H1 (cell line): ENCODE measurements at regions not wholly inside any gene's neighbourhood (a gene's known extent, or its start where the extent isn't known, plus 50 kb on each side); places are given as distances from the start of the nearest gene placed in this dataset.

Source experiments
- CTCF ChIA-PET: fragments of 300-600 bp; sonication (Branson Sonifier 250); formaldehyde crosslinking; loops from one replicate; lab custom pipeline; 2021; ENCODE audit not compliant: partially characterized antibody; lab: Charles Lee
- POLR2A ChIA-PET: fragments of 300-600 bp; sonication (Branson Sonifier 250); formaldehyde crosslinking; loops from one replicate; lab custom pipeline; 2021; ENCODE audit warnings: inconsistent platforms; ENCODE audit not compliant: partially characterized antibody; lab: Charles Lee
- DNase-seq, 2 experiments: peaks; one replicate each; pipeline versions ENCODE4 v3.0.0 to v3.0.0-alpha.2; 2010 to 2022; ENCODE audit warnings: low spot score in 2 of 2, low read depth in 1 of 2, mixed read lengths in 1 of 2
- FAIRE-seq: peaks from 2 replicates; lab custom pipeline; 2011; peaks lifted over from hg19 to GRCh38; lab: Jason Lieb, UNC
- H2AFZ ChIP-seq: 2 replicates; pipeline ENCODE4 v1.8.1; 2012; ENCODE audit warnings: low read length, inconsistent platforms
- H2AK5ac ChIP-seq: 2 replicates; pipeline ENCODE4 v1.6.1; 2013; ENCODE audit warnings: low read depth, low read length
- H2BK120ac ChIP-seq: replicated peaks from 2 replicates; pipeline ENCODE3; 2013; ENCODE audit warnings: low read depth, low read length, inconsistent platforms
- H2BK12ac ChIP-seq: 2 replicates; pipeline ENCODE4 v1.6.1; 2013; ENCODE audit warnings: low read depth, low read length
- H2BK15ac ChIP-seq: 2 replicates; pipeline ENCODE4 v1.6.1; 2013; ENCODE audit warnings: low read length
- H2BK20ac ChIP-seq: 2 replicates; pipeline ENCODE4 v1.6.1; 2013; ENCODE audit warnings: low read length
- H2BK5ac ChIP-seq: 2 replicates; pipeline ENCODE4 v1.6.1; 2013; ENCODE audit warnings: low read depth, low read length
- H3K14ac ChIP-seq: 2 replicates; pipeline ENCODE4 v1.6.1; 2013; ENCODE audit warnings: inconsistent platforms; ENCODE audit not compliant: insufficient read length
- H3K18ac ChIP-seq: 2 replicates; pipeline ENCODE4 v1.6.1; 2013; ENCODE audit warnings: low read length; ENCODE audit errors: extremely low read depth
- H3K23ac ChIP-seq: 2 replicates; pipeline ENCODE4 v1.6.1; 2013; ENCODE audit warnings: inconsistent platforms; ENCODE audit not compliant: insufficient read length
- H3K23me2 ChIP-seq: 2 replicates; pipeline ENCODE4 v1.6.1; 2013; ENCODE audit warnings: low read depth, low read length
- H3K27ac ChIP-seq: 2 replicates; pipeline ENCODE4 v1.6.1; 2011; ENCODE audit warnings: low read depth, low read length, inconsistent platforms
- H3K27me3 ChIP-seq, 4 experiments: replicated peaks in 1 of 4; 1 replicate in 1 of 4; 2 replicates in 3 of 4; pipeline versions ENCODE4 v1.6.1 to v1.8.1; 2011 to 2013; ENCODE audit warnings: low read length in 3 of 4, mild to moderate bottlenecking in 3 of 4, inconsistent platforms in 2 of 4, mixed read lengths in 2 of 4, moderate library complexity in 1 of 4; ENCODE audit not compliant: control insufficient read depth in 3 of 4, insufficient read depth in 3 of 4; ENCODE audit errors: extremely low read depth in 1 of 4
- H3K36me3 ChIP-seq, 4 experiments: 2 replicates each; pipeline versions ENCODE4 v1.6.1 to v1.8.1; 2011 to 2013; ENCODE audit warnings: mild to moderate bottlenecking in 4 of 4, low read length in 3 of 4, moderate library complexity in 2 of 4, control low read depth in 1 of 4, inconsistent platforms in 1 of 4; ENCODE audit not compliant: insufficient read depth in 4 of 4, control insufficient read depth in 2 of 4
- H3K4ac ChIP-seq: replicated peaks from 2 replicates; pipeline ENCODE3; 2013; ENCODE audit warnings: low read length, low read depth, mixed read lengths, inconsistent platforms; ENCODE audit not compliant: insufficient read length
- H3K4me1 ChIP-seq, 4 experiments: replicated peaks in 1 of 4; 1 replicate in 1 of 4; 2 replicates in 3 of 4; pipeline versions ENCODE4 v1.6.1 to v1.8.1; 2011 to 2013; ENCODE audit warnings: low read length in 3 of 4, inconsistent platforms in 2 of 4, mixed read lengths in 1 of 4; ENCODE audit not compliant: insufficient read depth in 4 of 4, control insufficient read depth in 3 of 4
- H3K4me2 ChIP-seq, 2 experiments: 2 replicates each; pipeline versions ENCODE4 v1.6.1 to v1.8.1; 2011 to 2013; ENCODE audit warnings: low read depth in 2 of 2, low read length in 2 of 2, control low read depth in 1 of 2, inconsistent platforms in 1 of 2, mild to moderate bottlenecking in 1 of 2; ENCODE audit not compliant: insufficient read depth in 1 of 2
- H3K4me3 ChIP-seq, 4 experiments: fragments of 200-600, 300-600 bp in 1 of 4; sonication (generic), shearing (Covaris generic), sonication (Bioruptor Twin) in 1 of 4; 2 replicates each; pipeline versions ENCODE4 v1.5.1 to v1.8.1; 2011 to 2016; ENCODE audit warnings: low read length in 4 of 4, low read depth in 3 of 4, control low read depth in 2 of 4, inconsistent platforms in 2 of 4, mild to moderate bottlenecking in 2 of 4, mixed read lengths in 1 of 4, moderate library complexity in 1 of 4; ENCODE audit not compliant: insufficient read depth in 2 of 4; ENCODE audit errors: extremely low read depth in 1 of 4
- H3K56ac ChIP-seq: replicated peaks from 2 replicates; pipeline ENCODE3; 2013; ENCODE audit warnings: low read depth, mild to moderate bottlenecking, mixed read lengths, low read length, inconsistent platforms; ENCODE audit not compliant: insufficient read length
- H3K79me1 ChIP-seq: 2 replicates; pipeline ENCODE4 v1.6.1; 2013; ENCODE audit warnings: low read depth, low read length, control low read depth
- H3K79me2 ChIP-seq, 2 experiments: 2 replicates each; pipeline versions ENCODE4 v1.6.1 to v1.8.1; 2012 to 2013; ENCODE audit warnings: low read length in 2 of 2, mild to moderate bottlenecking in 2 of 2, inconsistent platforms in 1 of 2; ENCODE audit not compliant: insufficient read depth in 2 of 2, control insufficient read depth in 1 of 2
- H3K9ac ChIP-seq, 4 experiments: replicated peaks in 1 of 4; 1 replicate in 1 of 4; 2 replicates in 3 of 4; pipeline versions ENCODE4 v1.6.1 to v1.8.1; 2011 to 2013; ENCODE audit warnings: low read depth in 3 of 4, low read length in 3 of 4, control low read depth in 2 of 4, mild to moderate bottlenecking in 2 of 4, moderate library complexity in 2 of 4, inconsistent platforms in 1 of 4; ENCODE audit errors: extremely low read depth in 1 of 4
- H3K9me3 ChIP-seq, 2 experiments: 2 replicates each; pipeline versions ENCODE4 v1.6.1 to v1.8.1; 2012 to 2013; ENCODE audit warnings: mild to moderate bottlenecking in 2 of 2, moderate library complexity in 2 of 2, control low read depth in 1 of 2, inconsistent platforms in 1 of 2, low read depth in 1 of 2, low read length in 1 of 2, mixed read lengths in 1 of 2; ENCODE audit not compliant: insufficient read depth in 2 of 2
- H4K20me1 ChIP-seq, 2 experiments: replicated peaks in 1 of 2; 2 replicates each; pipeline versions ENCODE3 to v1.8.1; 2011 to 2013; ENCODE audit warnings: inconsistent platforms in 2 of 2, low read length in 2 of 2, mild to moderate bottlenecking in 1 of 2; ENCODE audit not compliant: insufficient read depth in 2 of 2, control insufficient read depth in 1 of 2
- H4K5ac ChIP-seq: 2 replicates; pipeline ENCODE4 v1.6.1; 2013; ENCODE audit warnings: low read length, low read depth, mixed read lengths, inconsistent platforms; ENCODE audit not compliant: insufficient read length
- H4K8ac ChIP-seq: 2 replicates; pipeline ENCODE4 v1.8.0; 2013; ENCODE audit warnings: mild to moderate bottlenecking, moderate library complexity, low read length, inconsistent platforms; ENCODE audit not compliant: insufficient read depth; ENCODE audit errors: extremely low read depth
- H4K91ac ChIP-seq: replicated peaks from 2 replicates; pipeline ENCODE3; 2013; ENCODE audit warnings: low read length, mixed read lengths, inconsistent platforms; ENCODE audit not compliant: insufficient read length
- BCL11A ChIP-seq, 2 experiments: IDR thresholded peaks; one replicate each; pipeline ENCODE4 v1.6.1; 2011; ENCODE audit warnings: low read depth in 2 of 2, low read length in 2 of 2, mild to moderate bottlenecking in 2 of 2
- CHD2 ChIP-seq: IDR thresholded peaks from 2 replicates; pipeline ENCODE4 v1.6.1; 2012; ENCODE audit warnings: low read length, improper control_type of control experiment
- EZH2 ChIP-seq: fragments of 200-600 bp; sonication (generic); IDR thresholded peaks from 2 replicates; pipeline ENCODE4 v1.7.1; 2012; ENCODE audit warnings: low read depth, mild to moderate bottlenecking, moderate library complexity, low read length, inconsistent platforms; ENCODE audit not compliant: severe bottlenecking
- HDAC6 ChIP-seq: IDR thresholded peaks from one replicate; pipeline ENCODE4 v1.7.1; 2012; ENCODE audit warnings: low read depth, mild to moderate bottlenecking, inconsistent platforms, low read length, moderate library complexity
- POU5F1 ChIP-seq: IDR thresholded peaks from 2 replicates; pipeline ENCODE4 v1.6.1; 2011; ENCODE audit warnings: low read depth, mild to moderate bottlenecking, low read length, moderate library complexity
- RNF2 ChIP-seq: fragments of 200-900, 300-1000 bp; sonication (generic); IDR thresholded peaks from 2 replicates; pipeline ENCODE4 v1.7.1; 2016; ENCODE audit warnings: borderline replicate concordance, low read depth, mild to moderate bottlenecking, antibody characterized with exemption, low read length; ENCODE audit not compliant: poor library complexity, severe bottlenecking; ENCODE audit errors: missing control alignments
- RXRA ChIP-seq: IDR thresholded peaks from 2 replicates; pipeline ENCODE4 v1.6.1; 2011; ENCODE audit warnings: low read depth, mild to moderate bottlenecking, low read length, moderate library complexity; ENCODE audit not compliant: insufficient read depth
- SIRT6 ChIP-seq: IDR thresholded peaks from one replicate; pipeline ENCODE4 v1.7.1; 2012; ENCODE audit warnings: low read length, inconsistent platforms
- WGBS, 2 experiments: shearing (Covaris generic) in 1 of 2; methylation state at CpG; one replicate each; pipeline versions ENCODE4 v1.1.6 to v1.1.7; 2013 to 2015; ENCODE audit warnings: low lambda C conversion rate in 2 of 2, mixed read lengths in 2 of 2, inconsistent platforms in 1 of 2, low coverage in 1 of 2, missing lambda C conversion rate in 1 of 2; ENCODE audit not compliant: insufficient replicate concordance in 2 of 2, insufficient coverage in 1 of 2, insufficient read length in 1 of 2; ENCODE audit errors: extremely low coverage in 1 of 2, missing lambda C conversion rate in 1 of 2; 5-methylcytosine and 5-hydroxymethylcytosine counted together

- no peaks in the 10 kb centered on the region for H3K27me3 ChIP-seq
- no peaks in the 10 kb centered on the region for H4K20me1 ChIP-seq
- no peak overlapping the region for H3K4me3 ChIP-seq
- no peaks in the 10 kb centered on the region for H3K36me3 ChIP-seq
- H3K4me1 ChIP-seq: no peaks in the 10 kb centered on the region
- no peak overlapping the region for H2BK5ac ChIP-seq
- no peak overlapping the region for H3K14ac ChIP-seq
- no peaks in the 10 kb centered on the region for H3K23me2 ChIP-seq
- H3K27ac ChIP-seq: no peak overlapping the region
- H3K79me1 ChIP-seq: no peaks in the 10 kb centered on the region
- no peaks in the 10 kb centered on the region for H3K9me3 ChIP-seq
- WGBS, 2 experiments: 58% methylated on average over 1 of the region's 1 CpG; no CpG with 5 or more reads in 1 of the 2 experiments
- H4K5ac ChIP-seq: no peak overlapping the region
- no peak overlapping the region for H3K9ac ChIP-seq
- no peak overlapping the region for H2BK12ac ChIP-seq
- H2BK120ac ChIP-seq: no peak overlapping the region
- TF ChIP-seq HDAC6: no peak
- TF ChIP-seq SIRT6: no peak
- no peak for TF ChIP-seq POU5F1
- no peak for TF ChIP-seq RXRA
- TF ChIP-seq BCL11A (IDR thresholded peaks at IDR 0.05; ENCODE audit: low read depth in 2 of 2, low read length in 2 of 2): no peak
- no peak for TF ChIP-seq CHD2
- no peak for TF ChIP-seq EZH2
- TF ChIP-seq RNF2: no peak
- TF ChIP-seq, all 59 proteins: peak for 0
- POLR2A ChIA-PET: no interaction called here
- FAIRE-seq: no peak
- H4K8ac ChIP-seq: no peak overlapping the region
- H2BK15ac ChIP-seq: no peak overlapping the region
- no peak for DNase-seq
- no peaks in the 10 kb centered on the region for H3K79me2 ChIP-seq
- CTCF ChIA-PET: no interaction called here
- no peak overlapping the region for H2AK5ac ChIP-seq
- no peak overlapping the region for H4K91ac ChIP-seq
- H2AFZ ChIP-seq: no peak overlapping the region
- H3K23ac ChIP-seq: no peak overlapping the region
- H3K18ac ChIP-seq: no peak overlapping the region
- H3K4me2 ChIP-seq: no peak overlapping the region
- no peak overlapping the region for H2BK20ac ChIP-seq
- no peak overlapping the region for H3K4ac ChIP-seq
- H3K56ac ChIP-seq: no peak overlapping the region
Measured at GRCh38 chr14:101417434-101417833, 143.9 kb upstream of the DIO3 start.
